ENCODE measurements at regions not wholly inside any gene's neighbourhood (a gene's known extent, or its start where the extent isn't known, plus 50 kb on each side); places are given as distances from the start of the nearest gene placed in this dataset.

DNA sequence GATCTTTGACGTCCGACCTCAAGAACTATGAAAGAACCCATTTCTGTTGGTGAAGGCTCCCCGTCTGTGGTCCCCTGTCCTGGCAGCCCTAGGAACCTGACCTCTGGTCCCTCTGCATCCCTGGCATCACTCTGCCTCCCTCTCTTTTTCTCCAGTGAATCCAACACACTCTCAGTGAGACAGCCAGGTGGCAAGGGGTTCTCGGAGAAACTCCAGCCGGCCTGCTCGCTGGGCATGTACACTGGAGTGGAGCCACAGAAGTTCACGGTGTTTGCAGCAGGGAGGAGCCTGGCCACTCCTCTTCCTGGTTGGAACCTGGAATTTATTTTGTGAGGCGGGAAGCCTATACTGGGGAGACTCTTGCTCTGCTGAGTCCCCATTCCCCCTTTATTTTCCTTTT, 230.2 kb upstream of the AJAP1 start:
- no peak for TF ChIP-seq POLR2A (IDR thresholded peaks at IDR 0.05)
- TF ChIP-seq, protein P1, sequence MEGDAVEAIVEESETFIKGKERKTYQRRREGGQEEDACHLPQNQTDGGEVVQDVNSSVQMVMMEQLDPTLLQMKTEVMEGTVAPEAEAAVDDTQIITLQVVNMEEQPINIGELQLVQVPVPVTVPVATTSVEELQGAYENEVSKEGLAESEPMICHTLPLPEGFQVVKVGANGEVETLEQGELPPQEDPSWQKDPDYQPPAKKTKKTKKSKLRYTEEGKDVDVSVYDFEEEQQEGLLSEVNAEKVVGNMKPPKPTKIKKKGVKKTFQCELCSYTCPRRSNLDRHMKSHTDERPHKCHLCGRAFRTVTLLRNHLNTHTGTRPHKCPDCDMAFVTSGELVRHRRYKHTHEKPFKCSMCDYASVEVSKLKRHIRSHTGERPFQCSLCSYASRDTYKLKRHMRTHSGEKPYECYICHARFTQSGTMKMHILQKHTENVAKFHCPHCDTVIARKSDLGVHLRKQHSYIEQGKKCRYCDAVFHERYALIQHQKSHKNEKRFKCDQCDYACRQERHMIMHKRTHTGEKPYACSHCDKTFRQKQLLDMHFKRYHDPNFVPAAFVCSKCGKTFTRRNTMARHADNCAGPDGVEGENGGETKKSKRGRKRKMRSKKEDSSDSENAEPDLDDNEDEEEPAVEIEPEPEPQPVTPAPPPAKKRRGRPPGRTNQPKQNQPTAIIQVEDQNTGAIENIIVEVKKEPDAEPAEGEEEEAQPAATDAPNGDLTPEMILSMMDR (IDR thresholded peaks at IDR 0.05): no peak
